HG02763 (cell line): ENCODE measurements at regions not wholly inside any gene's neighbourhood (a gene's known extent, or its start where the extent isn't known, plus 50 kb on each side); places are given as distances from the start of the nearest gene placed in this dataset.

Source experiments
- ATAC-seq: cut with Tn5 transposase; IDR thresholded peaks from one replicate; pipeline ENCODE4 v1.9.1; 2021; ENCODE audit warnings: mild to moderate bottlenecking, moderate library complexity; ENCODE audit not compliant: unreplicated experiment

- ATAC-seq: no peak
These were observed 91.3 kb upstream of the RPL34 start for GRCh38 chr4:108529102-108529501.

GRCh38 chr4:108527723-108528122 lies 92.7 kb upstream of the RPL34 start:
- ATAC-seq: no peak

- ATAC-seq: no peak
These were observed 99.6 kb upstream of the RPL34 start for GRCh38 chr4:108520807-108521206.

- ATAC-seq: no peak
These were observed 100.3 kb upstream of the RPL34 start for GRCh38 chr4:108519911-108520601.

GRCh38 chr4:108519208-108519833 lies 101.1 kb upstream of the RPL34 start:
- no peak for ATAC-seq

- no peak for ATAC-seq
These were observed 107.5 kb upstream of the RPL34 start for GRCh38 chr4:108512615-108513505.

- ATAC-seq: no peak
These were observed 108.8 kb upstream of the RPL34 start for GRCh38 chr4:108511618-108512017.

- no peak for ATAC-seq
These were observed 118.0 kb upstream of the RPL34 start for GRCh38 chr4:108502356-108502755.

- no peak for ATAC-seq
These were observed 121.5 kb upstream of the RPL34 start for GRCh38 chr4:108498925-108499324.

- ATAC-seq: no peak
These were observed 126.8 kb upstream of the RPL34 start for GRCh38 chr4:108493596-108493931.

GRCh38 chr4:108492816-108493595 lies 127.4 kb upstream of the RPL34 start:
- ATAC-seq: no peak

GRCh38 chr4:108488865-108489264 lies 131.5 kb upstream of the RPL34 start:
- ATAC-seq: no peak

GRCh38 chr4:108486046-108486445 lies 134.3 kb upstream of the RPL34 start:
- ATAC-seq: no peak

- no peak for ATAC-seq
These were observed 136.2 kb upstream of the RPL34 start for GRCh38 chr4:108484187-108484586.

GRCh38 chr4:108483650-108484049 lies 136.7 kb upstream of the RPL34 start:
- no peak for ATAC-seq

- no peak for ATAC-seq
These were observed 137.3 kb upstream of the RPL34 start for GRCh38 chr4:108483079-108483478.

- no peak for ATAC-seq
These were observed 139.5 kb upstream of the RPL34 start for GRCh38 chr4:108480881-108481280.

- no peak for ATAC-seq
These were observed 142.8 kb upstream of the RPL34 start for GRCh38 chr4:108477527-108478108.

- ATAC-seq: no peak
These were observed 147.1 kb upstream of the RPL34 start for GRCh38 chr4:108473163-108473720.
